RWPE1 (cell line): ENCODE measurements at regions not wholly inside any gene's neighbourhood (a gene's known extent, or its start where the extent isn't known, plus 50 kb on each side); places are given as distances from the start of the nearest gene placed in this dataset.

Experiments used
- CTCF ChIA-PET: fragments of 350-600 bp; sonication (Branson Sonifier 250); formaldehyde crosslinking; extraction: SDS; loops from one replicate; lab custom pipeline; 2021; lab: Yijun Ruan, JAX
- POLR2A ChIA-PET: fragments of 400-600 bp; formaldehyde crosslinking; extraction: SDS; loops from one replicate; lab custom pipeline; 2020; ENCODE audit warnings: antibody characterized with exemption; ENCODE audit not compliant: low non-redundant PET; lab: Yijun Ruan, JAX
- DNase-seq: peaks from one replicate; pipeline ENCODE4 v3.0.0; 2012; ENCODE audit warnings: low spot score
- H3K27ac ChIP-seq: fragments of 450-650 bp; 2 replicates; pipeline ENCODE4 v1.5.1; 2017
- CTCF ChIP-seq: fragments of 450-650 bp; conservative IDR thresholded peaks from 2 replicates; pipeline ENCODE4 v1.5.1; 2017; ENCODE audit warnings: low read depth, mild to moderate bottlenecking

GRCh38 chr1:201772178-201772577 lies 56.8 kb upstream of the IPO9 start:
- no peak overlapping the region for H3K27ac ChIP-seq
- no peak for TF ChIP-seq CTCF
- ChIA-PET CTCF (interaction anchor here (1.4 kb wide), 1 partner anchor 21 kb away, joined by 5 read pairs; no protein-coding TSS in a partner anchor), POLR2A (no interaction called here)
- no peak for DNase-seq

DNA sequence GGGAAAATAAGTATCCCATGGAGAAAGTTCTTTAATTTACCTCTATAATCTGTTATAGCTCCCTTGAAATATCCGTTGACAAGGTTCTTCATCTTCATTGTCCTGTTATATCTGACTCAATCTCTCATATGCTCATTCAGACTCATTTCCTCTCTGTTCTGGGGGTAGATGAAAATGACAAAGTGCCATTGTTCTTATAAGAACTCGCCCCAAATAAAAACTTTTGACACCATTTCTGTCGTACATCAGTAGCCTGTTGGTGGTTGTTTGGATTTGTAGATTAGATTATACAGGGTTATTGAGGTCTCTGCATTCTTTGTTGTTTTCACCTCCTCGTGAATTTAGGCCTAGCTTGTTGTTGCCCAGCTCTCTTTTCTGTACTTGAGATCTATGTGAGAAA lies 55.2 kb upstream of the IPO9 start:
- TF ChIP-seq CTCF = no peak
- CTCF ChIA-PET = interaction anchor here (1.9 to 2.0 kb wide), 2 partner anchors 19 to 64 kb away, joined by 9 to 13 read pairs; no protein-coding TSS in a partner anchor
- H3K27ac ChIP-seq = no peak overlapping the region
- DNase-seq = no peak
- POLR2A ChIA-PET = no interaction called here

DNA sequence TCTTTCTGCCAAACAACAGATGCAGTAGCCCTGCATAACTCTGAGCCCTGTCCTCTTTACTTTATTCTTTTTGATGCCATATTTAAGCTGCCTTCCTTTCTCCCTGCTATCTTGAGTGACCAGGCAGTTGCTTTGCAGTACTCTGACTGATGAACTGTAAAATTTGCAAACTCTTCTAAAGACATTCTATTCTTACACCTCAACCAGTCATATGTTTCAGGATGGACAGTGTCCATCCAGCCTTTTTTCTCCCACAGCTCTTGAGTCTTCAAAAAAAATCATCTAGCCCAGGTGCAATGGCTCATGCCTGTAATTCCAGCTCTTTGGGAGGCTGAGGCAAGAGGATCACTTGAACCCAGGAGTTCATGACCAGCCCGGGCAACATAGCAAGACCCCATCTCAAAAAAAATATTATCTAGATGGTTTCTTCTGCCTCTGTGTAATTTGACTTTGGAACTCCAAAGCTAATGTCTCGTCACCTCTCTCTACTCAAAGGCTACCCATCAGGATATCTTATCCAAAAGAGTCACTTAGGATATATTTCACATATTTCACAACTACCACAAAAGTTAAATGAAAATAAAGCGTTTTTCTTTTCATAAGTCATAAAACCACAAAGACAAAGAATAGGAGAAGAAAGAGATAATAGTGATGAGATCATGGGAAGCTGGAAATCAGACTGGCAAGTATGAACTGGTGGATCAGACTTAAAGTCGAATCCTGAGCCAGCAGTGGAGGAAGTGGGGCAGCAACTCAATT lies 54.6 kb upstream of the IPO9 start:
- ChIA-PET POLR2A (no interaction called here), CTCF (interaction anchor here (0.5 to 2.0 kb wide), 11 partner anchors 11 to 509 kb away, joined by 3 to 13 read pairs (median 4); no protein-coding TSS in a partner anchor)
- DNase-seq = no peak

DNA sequence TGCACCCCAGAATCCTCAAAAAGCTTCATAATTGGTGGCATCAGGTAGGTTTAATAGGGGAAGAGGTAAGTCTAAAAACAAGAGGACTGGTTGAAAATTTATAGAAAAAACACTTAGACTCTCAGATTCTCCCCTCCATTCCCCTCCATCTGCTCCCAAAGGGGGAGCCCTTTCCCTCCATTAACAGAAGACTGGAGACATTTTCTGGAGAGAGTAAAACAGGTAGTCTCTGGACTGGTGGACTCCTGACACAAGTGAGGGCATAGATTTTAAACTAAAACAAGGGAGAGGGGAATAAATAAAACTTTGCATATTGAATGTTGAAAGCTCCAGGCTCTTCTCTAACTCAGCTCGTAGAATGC lies 54.0 kb upstream of the IPO9 start:
- ChIA-PET POLR2A (no interaction called here), CTCF (interaction anchor here (0.7 to 2.0 kb wide), 7 partner anchors 10 to 303 kb away, joined by 3 to 13 read pairs (median 4); no protein-coding TSS in a partner anchor)
- DNase-seq = no peak
- no peak overlapping the region for H3K27ac ChIP-seq
- no peak for TF ChIP-seq CTCF

More for the DNA sequence above, 54.6 kb upstream of the IPO9 start:
- TF ChIP-seq CTCF = no peak
- H3K27ac ChIP-seq = no peak overlapping the region

DNA sequence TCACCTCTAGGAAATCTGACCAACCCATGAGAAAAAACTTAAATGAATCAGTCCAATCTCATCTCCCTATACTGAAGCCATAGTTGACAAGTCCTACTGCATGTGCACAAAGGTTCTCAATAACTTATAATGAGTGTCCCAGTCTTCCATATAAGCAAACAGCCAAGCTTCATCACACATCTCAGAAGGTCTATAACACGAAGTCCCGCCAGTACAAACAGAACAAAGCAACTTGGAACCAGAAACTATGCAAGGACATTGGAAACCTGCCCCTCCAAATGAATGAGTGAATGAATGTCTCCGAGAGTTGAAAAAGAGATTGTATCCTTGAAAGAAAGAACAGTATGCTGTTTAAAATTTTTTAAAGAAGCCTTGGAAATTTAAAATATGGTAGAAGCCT lies 53.6 kb upstream of the IPO9 start:
- no peak for TF ChIP-seq CTCF
- CTCF ChIA-PET = interaction anchor here (1.0 to 2.0 kb wide), 3 partner anchors 10 to 66 kb away, joined by 4 to 13 read pairs (median 9); no protein-coding TSS in a partner anchor
- POLR2A ChIA-PET = no interaction called here
- DNase-seq = no peak
- no peak overlapping the region for H3K27ac ChIP-seq

GRCh38 chr1:201778279-201779065 lies 50.5 kb upstream of the IPO9 start:
- CTCF ChIA-PET = interaction anchor here (0.6 to 2.1 kb wide), 4 partner anchors 15 to 296 kb away, joined by 4 to 10 read pairs (median 5); no protein-coding TSS in a partner anchor
- H3K27ac ChIP-seq = no peak overlapping the region
- POLR2A ChIA-PET = no interaction called here
- no peak for DNase-seq
- no peak for TF ChIP-seq CTCF
